GM12892 (cell line): ENCODE measurements at regions not wholly inside any gene's neighbourhood (a gene's known extent, or its start where the extent isn't known, plus 50 kb on each side); places are given as distances from the start of the nearest gene placed in this dataset.

ENCODE experiments used
- DNase-seq: peaks from one replicate; pipeline ENCODE4 v3.0.0; 2011; ENCODE audit not compliant: insufficient read length
- FAIRE-seq: peaks from 2 replicates; lab custom pipeline; 2011; peaks lifted over from hg19 to GRCh38; lab: Jason Lieb, UNC
- POLR2A ChIP-seq: IDR thresholded peaks from 2 replicates; pipeline ENCODE4 v1.6.1; 2011; ENCODE audit warnings: low read depth, low read length, control low read depth
- POLR2AphosphoS5 ChIP-seq: IDR thresholded peaks from 2 replicates; pipeline ENCODE4 v1.6.1; 2011; ENCODE audit warnings: low read depth, low read length, control low read depth
- TAF1 ChIP-seq: IDR thresholded peaks from 2 replicates; pipeline ENCODE4 v1.6.1; 2011; ENCODE audit warnings: low read depth, mild to moderate bottlenecking, control low read depth, low read length, borderline replicate concordance

DNA sequence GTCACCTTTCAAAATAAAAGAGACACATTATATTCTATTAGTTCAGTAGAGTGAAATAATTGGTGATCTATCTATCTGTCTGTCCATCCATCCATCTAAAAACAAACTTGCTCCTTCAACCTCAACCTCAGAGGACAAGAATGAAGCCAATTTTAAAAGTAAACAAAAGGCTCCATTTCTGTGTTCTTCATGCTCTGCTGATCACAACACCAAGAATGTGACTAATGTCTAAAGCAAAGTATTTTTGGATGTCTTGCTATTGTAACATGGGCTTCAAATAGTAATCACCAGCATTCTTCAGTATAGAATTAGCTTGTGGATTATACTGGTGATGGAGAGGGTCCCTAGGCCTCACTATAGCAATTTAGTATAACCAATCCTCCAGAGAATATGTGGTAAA is 1304.4 kb downstream of the MAT2B start:
- TF ChIP-seq POLR2A (no peak), POLR2AphosphoS5 (no peak), TAF1 (no peak)
- no peak for FAIRE-seq
- DNase-seq = no peak

DNA sequence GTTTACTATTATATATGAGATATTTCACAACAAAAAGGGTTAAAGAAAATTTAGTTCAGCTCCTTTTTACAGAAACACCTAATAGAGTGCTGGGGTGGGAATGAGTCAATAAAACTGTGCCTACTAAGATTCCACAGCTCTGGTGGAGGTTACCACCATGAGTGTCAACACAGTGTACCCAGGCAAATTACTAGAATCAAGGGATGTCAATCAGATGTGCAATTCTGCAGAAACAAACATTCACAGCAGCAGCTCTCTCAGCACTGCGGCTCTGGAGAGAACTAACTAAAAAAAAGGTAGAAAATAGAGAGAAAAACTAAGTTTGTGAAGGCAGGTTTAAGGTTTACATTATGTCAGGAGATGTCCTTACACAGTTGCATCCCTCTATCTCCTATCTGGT is 1313.0 kb downstream of the MAT2B start:
- TF ChIP-seq POLR2A (no peak), TAF1 (no peak), POLR2AphosphoS5 (no peak)
- DNase-seq (no peak), FAIRE-seq (no peak)

DNA sequence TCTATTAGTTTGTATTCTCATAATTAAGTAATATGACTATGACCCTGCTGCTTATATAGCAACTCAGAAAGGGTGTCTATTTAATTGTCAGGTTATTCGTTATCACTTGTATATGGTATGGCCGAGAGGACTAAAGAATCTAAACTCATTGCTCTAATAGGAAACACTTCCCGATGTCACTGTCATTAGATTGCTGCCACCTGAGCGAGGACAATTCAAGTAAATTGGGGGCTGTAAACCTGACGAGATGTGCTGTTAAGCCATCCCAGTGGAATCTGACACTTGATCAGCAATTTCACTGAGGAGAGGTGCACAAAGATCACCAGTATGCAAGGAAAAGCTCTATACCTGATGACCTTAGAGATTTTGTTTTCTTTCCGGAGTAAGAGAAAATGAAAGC is 1319.3 kb downstream of the MAT2B start:
- TF ChIP-seq POLR2A = no peak
- TF ChIP-seq POLR2AphosphoS5 = no peak
- TF ChIP-seq TAF1 = no peak
- FAIRE-seq = no peak

DNA sequence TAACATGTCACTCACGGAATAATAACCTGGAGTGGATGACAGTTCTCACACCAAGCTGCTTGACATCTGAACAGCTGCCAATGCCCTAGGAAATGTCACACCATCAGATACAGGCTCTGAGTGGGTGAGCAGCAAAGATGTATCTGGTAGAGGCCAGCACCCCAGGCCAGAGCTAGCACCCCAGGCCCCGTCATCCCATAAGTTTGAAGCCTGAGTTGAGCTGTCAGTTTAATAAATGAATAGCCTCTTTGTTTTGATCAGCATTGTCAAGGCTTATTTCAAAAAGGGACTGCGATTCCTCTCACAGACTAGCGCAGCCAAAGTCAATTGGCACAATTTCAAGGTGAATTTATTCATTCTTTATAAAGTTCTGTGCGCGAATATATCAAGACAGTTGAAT is 1327.1 kb downstream of the MAT2B start:
- TF ChIP-seq POLR2A (no peak), POLR2AphosphoS5 (no peak), TAF1 (no peak)
- FAIRE-seq (no peak), DNase-seq (no peak)

More for the DNA sequence above, 1319.3 kb downstream of the MAT2B start:
- no peak for DNase-seq

DNA sequence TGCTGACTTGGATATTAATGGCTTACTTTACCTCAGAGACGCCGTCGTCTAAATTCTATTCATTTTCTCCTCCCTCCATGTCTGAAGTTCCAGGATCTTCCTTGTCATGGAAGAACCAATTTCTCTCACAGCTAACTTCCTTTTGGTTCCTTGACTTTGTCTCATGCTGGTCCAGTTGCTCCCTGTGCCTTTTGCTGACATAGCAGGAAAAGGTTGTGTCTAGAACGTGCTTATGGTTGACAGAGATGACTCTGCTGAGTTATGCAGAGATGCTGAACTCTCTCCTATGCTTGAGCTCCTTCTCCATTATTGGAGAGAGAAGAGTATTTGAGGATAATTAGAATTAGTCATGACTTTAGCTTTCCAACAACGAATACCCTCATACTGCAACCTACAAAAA is 1338.9 kb downstream of the MAT2B start:
- no peak for DNase-seq
- FAIRE-seq = no peak
- TF ChIP-seq TAF1 = no peak
- no peak for TF ChIP-seq POLR2A
- TF ChIP-seq POLR2AphosphoS5 = no peak

DNA sequence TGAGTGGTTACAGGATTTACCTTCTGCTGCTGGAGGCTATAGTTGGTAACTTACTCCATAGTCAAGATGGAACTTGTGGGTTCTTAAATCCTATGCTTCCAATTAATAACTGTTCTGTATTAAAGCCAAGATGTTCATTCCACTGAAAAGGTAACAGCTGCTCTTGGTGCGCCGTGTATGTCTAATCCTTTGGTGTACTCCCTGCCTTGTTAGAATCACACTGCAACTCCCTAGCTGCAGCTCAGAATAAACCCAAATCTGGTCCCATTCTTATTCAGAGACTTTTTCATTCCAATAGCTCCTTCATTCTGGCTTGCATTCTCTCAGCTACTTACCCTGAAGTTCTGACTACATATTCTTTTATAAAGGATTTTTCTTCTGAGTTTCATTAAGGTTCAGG is 1355.5 kb downstream of the MAT2B start:
- TF ChIP-seq TAF1 = no peak
- TF ChIP-seq POLR2A = no peak
- TF ChIP-seq POLR2AphosphoS5 = no peak
- FAIRE-seq (no peak), DNase-seq (no peak)

DNA sequence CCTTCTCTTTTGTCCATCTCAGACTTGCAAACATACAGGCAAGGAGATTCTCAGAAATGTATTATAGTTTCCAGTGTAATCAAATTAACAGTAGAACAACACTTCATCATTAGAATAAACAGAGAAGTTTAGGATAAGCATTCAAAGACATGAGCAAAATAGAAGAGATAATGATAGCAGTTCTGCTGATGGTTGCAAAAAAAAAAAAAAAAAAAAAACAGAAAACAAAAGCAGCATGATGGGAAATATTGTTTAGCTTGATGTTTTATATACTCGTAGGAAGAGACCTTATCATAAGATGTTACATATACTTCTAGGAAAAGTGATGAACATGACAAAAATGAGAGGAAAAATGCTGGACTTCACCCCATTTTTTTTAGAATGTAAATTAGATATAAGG is 1356.2 kb downstream of the MAT2B start:
- FAIRE-seq (no peak), DNase-seq (no peak)
- TF ChIP-seq POLR2A = no peak
- no peak for TF ChIP-seq POLR2AphosphoS5
- no peak for TF ChIP-seq TAF1

DNA sequence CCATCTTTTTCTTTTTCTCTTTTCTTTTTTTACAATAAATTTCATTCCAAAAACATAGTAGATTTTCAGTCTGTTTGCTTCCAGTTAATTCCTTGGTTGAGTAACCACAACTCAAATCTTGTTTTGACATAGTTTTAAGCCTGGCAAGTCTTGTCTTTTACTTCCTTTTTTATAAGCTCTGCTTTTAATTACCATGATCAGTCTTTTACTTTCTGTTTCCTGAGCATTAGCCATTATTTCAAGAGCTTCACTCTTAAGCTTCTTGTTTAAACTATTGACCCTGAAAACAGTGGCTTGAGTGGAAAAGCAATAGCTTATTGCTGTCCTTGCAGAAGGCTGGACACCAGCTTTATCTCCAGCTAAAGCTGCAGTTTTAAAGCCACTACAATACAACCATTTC is 1363.3 kb downstream of the MAT2B start:
- no peak for TF ChIP-seq POLR2A
- no peak for TF ChIP-seq POLR2AphosphoS5
- TF ChIP-seq TAF1 = no peak

DNA sequence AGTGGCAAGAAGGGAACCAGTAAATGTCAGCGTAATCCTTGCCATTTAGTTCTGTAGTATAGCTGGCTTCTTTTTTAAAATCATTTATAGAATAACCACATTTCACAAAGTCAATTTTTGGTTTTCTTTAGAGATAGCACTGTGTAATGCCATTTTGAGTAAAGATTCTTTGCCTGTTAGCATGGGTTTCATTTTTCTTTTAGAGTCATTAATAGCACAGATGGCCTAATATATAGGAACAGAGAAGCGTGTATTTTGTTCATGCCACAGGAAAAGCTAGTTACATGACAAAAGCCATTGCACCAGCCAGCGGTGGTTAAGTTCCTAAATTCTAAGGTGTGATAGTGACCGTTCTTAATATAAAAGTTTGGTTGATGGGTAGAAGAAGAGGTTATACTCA is 1363.9 kb downstream of the MAT2B start:
- TF ChIP-seq TAF1 (no peak), POLR2A (no peak)
- no peak for DNase-seq
- no peak for FAIRE-seq

More for the DNA sequence above, 1363.3 kb downstream of the MAT2B start:
- FAIRE-seq (no peak), DNase-seq (no peak)

DNA sequence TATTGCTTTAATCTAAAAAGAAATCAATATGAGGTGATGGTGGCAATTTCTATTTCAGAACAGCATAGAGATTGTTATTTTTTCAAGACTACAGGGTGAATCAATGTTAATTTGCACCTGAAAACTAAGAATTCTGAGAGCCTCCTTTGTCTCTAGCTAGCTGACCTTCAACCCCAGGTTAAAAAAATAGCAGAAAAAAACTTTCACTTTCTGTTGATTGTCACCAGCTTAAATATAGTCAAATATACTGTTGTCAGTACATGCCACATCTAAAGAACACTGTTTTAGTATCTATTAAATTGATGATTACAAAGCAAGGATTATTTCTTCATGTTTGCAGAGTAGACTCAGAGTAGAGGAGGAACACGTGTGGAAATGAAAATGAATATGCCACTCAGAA is 1371.4 kb downstream of the MAT2B start:
- no peak for DNase-seq
- FAIRE-seq = no peak
- no peak for TF ChIP-seq POLR2A
- no peak for TF ChIP-seq POLR2AphosphoS5
- TF ChIP-seq TAF1 = no peak

DNA sequence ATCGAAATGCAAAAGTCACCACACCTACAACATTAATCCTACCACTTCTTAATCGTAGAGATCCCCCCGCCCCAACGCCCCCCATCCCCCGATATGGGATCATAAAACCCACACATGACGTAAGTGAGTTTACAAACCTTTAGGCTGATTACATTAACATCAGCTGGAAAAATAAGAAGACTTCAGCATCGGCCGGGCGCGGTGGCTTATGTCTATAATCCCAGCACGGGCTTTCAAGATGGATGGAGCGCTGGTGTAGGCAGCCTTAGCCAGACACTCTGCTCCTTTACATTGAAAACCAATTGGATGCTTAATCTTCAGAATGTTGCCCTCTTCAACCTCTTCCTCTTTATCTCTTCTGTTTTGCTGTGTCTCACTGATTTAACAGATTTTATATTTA is 1376.0 kb downstream of the MAT2B start:
- FAIRE-seq (no peak), DNase-seq (no peak)
- no peak for TF ChIP-seq POLR2A
- TF ChIP-seq TAF1 = no peak
- no peak for TF ChIP-seq POLR2AphosphoS5

DNA sequence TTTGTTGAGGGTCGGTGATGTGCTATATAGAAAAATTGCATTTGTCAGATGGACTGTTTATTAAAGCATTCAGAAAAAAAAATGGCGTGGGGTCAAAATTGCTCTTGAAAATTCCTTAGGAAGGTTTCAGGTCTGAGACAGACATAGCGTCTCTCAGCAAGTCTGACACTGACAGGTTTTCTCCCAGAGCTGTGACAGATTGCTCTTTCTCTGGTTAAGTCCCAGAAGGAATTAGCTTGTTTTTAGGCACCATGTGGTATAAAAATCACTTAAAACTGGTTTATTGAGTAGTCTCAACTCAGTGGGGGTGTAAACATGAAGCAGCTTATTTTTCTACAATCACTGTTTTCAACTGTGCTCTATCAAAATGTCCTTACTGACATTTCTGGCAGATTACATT is 1379.8 kb downstream of the MAT2B start:
- no peak for DNase-seq
- no peak for FAIRE-seq
- TF ChIP-seq POLR2AphosphoS5 (no peak), TAF1 (no peak), POLR2A (no peak)

DNA sequence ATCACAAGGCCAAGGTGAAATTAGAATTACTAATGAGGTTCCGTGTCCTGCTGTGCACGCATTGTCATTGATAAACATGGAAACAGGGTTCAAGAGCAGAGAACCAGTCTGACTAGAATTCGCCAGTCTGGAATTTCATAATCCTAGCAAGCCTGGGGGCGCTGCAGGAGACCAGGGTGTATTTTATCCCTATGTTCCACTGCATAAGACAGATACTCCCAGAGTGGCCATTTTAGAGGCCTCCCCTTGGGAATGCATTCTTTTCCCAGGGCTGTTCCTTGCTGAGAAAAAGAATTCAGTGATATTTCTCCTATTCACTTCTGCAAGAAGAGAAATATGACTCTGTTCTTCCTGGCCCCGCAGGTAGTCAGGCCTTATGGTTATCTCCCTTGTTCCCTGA is 1387.7 kb downstream of the MAT2B start:
- no peak for DNase-seq
- no peak for TF ChIP-seq POLR2AphosphoS5
- no peak for FAIRE-seq
